Activated T-helper 2 cell treated with anti-CD3 and anti-CD28 coated beads, Interferon-gamma antibody, Interleukin-2, Interleukin-4, amounts not matched to agents 10 μg/mL and 5 μg/mL and 100 μg/mL, durations not matched to agents 14 hours and 24 hours and 36 hours (primary cell): ENCODE measurements at regions not wholly inside any gene's neighbourhood (a gene's known extent, or its start where the extent isn't known, plus 50 kb on each side); places are given as distances from the start of the nearest gene placed in this dataset.

Experiments
- DNase-seq: peaks from one replicate; pipeline ENCODE4 v3.0.0; 2021; ENCODE audit warnings: low spot score
- H3K27ac Mint-ChIP-seq: one replicate; pipeline ENCODE4 v1.8.0; 2021; ENCODE audit warnings: mixed read lengths
- H3K27me3 Mint-ChIP-seq: one replicate; pipeline ENCODE4 v1.8.0; 2021; ENCODE audit warnings: low read depth, mixed read lengths
- H3K36me3 Mint-ChIP-seq: one replicate; pipeline ENCODE4 v1.8.0; 2021; ENCODE audit warnings: low read depth, mixed read lengths
- H3K4me1 Mint-ChIP-seq: one replicate; pipeline ENCODE4 v1.8.0; 2021; ENCODE audit warnings: low read depth, mixed read lengths
- H3K4me3 Mint-ChIP-seq: one replicate; pipeline ENCODE4 v1.8.0; 2021; ENCODE audit warnings: low read depth, mild to moderate bottlenecking, moderate library complexity, mixed read lengths
- H3K9me3 Mint-ChIP-seq: one replicate; pipeline ENCODE4 v1.8.0; 2021; ENCODE audit warnings: mixed read lengths
- intact Hi-C: fragments of 100-400 bp; cut with micrococcal nuclease; formaldehyde crosslinking; loops from one replicate; pipeline ENCODE4 v1.15.1; 2023

DNA sequence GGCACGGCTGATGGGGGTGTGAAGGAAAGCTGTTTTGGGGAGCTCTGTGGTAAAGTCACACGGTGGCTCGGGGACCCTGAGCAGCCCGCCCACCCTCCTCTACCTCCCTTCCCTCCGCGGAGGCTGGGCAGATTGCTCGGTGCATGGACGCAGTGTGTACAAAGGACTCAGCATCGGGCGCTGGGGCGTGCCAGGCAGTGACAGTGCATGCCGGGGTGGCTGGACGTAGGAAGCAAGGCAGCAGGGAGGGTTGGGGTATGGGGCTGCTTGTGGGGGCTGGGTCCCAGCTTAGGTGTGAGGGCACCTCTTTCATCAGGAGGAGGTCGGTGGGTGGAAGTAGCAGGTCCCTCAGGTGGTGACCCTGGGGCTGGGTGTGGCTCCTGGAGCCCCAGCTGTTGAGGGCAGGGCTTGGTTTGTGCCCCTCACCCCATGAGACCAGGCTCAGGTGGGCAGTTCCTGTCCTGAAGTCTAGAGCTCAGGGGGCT, 159.9 kb upstream of the GSE1 start:
- no peak for DNase-seq
- H3K27ac Mint-ChIP-seq, result no peak overlapping the region
- no peaks in the 10 kb centered on the region for H3K9me3 Mint-ChIP-seq
- no peak overlapping the region for H3K4me3 Mint-ChIP-seq
- H3K36me3 Mint-ChIP-seq, result no peaks in the 10 kb centered on the region
- H3K27me3 Mint-ChIP-seq, result peaks cover under 1% of the 10 kb centered on the region
- intact Hi-C loops, result no loop called here
- peaks cover 3% of the 10 kb centered on the region for H3K4me1 Mint-ChIP-seq

DNA sequence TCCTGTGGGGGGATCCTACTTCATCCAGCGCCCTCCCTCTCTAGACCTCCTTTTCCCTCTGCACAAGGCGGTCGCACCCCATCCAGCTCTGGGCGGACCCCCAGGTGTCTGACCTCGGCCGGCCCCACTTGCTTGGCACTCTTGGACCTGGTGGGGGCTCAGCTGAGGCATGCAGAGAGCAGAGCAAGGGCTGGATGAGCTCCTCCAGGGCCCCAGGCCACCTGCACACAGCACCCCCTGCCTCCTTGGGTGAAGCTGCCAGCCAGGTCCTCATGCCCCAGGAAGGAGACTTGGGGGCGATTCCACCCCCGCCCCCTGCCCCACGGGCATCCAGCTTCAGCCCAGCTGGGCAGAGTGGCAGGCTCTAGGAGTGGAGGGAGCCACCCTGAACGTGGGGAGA, 159.4 kb upstream of the GSE1 start:
- H3K27ac Mint-ChIP-seq, result no peak overlapping the region
- intact Hi-C loops, result no loop called here
- H3K36me3 Mint-ChIP-seq, result no peaks in the 10 kb centered on the region
- no peaks in the 10 kb centered on the region for H3K27me3 Mint-ChIP-seq
- DNase-seq, result no peak
- H3K4me1 Mint-ChIP-seq, result peaks cover 2% of the 10 kb centered on the region
- no peak overlapping the region for H3K4me3 Mint-ChIP-seq
- no peaks in the 10 kb centered on the region for H3K9me3 Mint-ChIP-seq

GRCh38 chr16:85454171-85454872, 158.8 kb upstream of the GSE1 start:
- no peak for DNase-seq
- Mint-ChIP-seq H3K4me3 (no peak overlapping the region), H3K9me3 (no peaks in the 10 kb centered on the region), H3K4me1 (no peaks in the 10 kb centered on the region), H3K36me3 (no peaks in the 10 kb centered on the region), H3K27me3 (no peaks in the 10 kb centered on the region), H3K27ac (no peak overlapping the region)
- intact Hi-C loops, result no loop called here

GRCh38 chr16:85455534-85455933, 157.6 kb upstream of the GSE1 start:
- H3K9me3 Mint-ChIP-seq, result no peaks in the 10 kb centered on the region
- intact Hi-C loops, result no loop called here
- peaks cover 3% of the 10 kb centered on the region for H3K27me3 Mint-ChIP-seq
- H3K36me3 Mint-ChIP-seq, result no peaks in the 10 kb centered on the region
- no peak overlapping the region for H3K27ac Mint-ChIP-seq
- no peaks in the 10 kb centered on the region for H3K4me1 Mint-ChIP-seq
- no peak for DNase-seq
- H3K4me3 Mint-ChIP-seq, result no peak overlapping the region

GRCh38 chr16:85457366-85457765, 155.8 kb upstream of the GSE1 start:
- DNase-seq, result no peak
- H3K4me1 Mint-ChIP-seq, result peaks cover 1% of the 10 kb centered on the region
- intact Hi-C loops, result no loop called here
- H3K27ac Mint-ChIP-seq, result no peak overlapping the region
- no peak overlapping the region for H3K4me3 Mint-ChIP-seq
- H3K9me3 Mint-ChIP-seq, result no peaks in the 10 kb centered on the region
- no peaks in the 10 kb centered on the region for H3K36me3 Mint-ChIP-seq
- H3K27me3 Mint-ChIP-seq, result peaks cover 14% of the 10 kb centered on the region

DNA sequence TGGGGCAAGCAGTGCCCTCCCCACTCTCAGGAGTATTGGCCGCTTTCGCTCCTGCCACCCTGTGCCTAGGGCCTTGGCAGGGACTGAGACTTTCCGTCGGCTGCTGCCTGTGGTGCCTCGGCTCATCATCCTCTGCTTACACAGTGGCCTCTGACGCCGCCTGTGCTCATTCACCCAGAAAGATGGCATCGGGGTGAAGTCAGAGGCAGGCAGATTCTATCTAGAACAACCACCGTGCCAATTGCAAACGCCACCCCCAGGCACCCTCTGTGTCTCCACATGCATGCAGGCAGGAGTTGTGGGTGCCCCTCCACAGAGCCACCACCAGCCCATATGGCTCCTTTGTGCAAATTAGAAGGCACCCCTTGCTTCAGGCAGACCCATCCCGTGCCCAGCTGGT, 154.2 kb upstream of the GSE1 start:
- H3K4me3 Mint-ChIP-seq, result no peak overlapping the region
- DNase-seq, result no peak
- no peaks in the 10 kb centered on the region for H3K9me3 Mint-ChIP-seq
- intact Hi-C loops, result no loop called here
- H3K4me1 Mint-ChIP-seq, result peaks cover 2% of the 10 kb centered on the region
- no peak overlapping the region for H3K27ac Mint-ChIP-seq
- H3K27me3 Mint-ChIP-seq, result peaks cover 23% of the 10 kb centered on the region
- no peaks in the 10 kb centered on the region for H3K36me3 Mint-ChIP-seq

DNA sequence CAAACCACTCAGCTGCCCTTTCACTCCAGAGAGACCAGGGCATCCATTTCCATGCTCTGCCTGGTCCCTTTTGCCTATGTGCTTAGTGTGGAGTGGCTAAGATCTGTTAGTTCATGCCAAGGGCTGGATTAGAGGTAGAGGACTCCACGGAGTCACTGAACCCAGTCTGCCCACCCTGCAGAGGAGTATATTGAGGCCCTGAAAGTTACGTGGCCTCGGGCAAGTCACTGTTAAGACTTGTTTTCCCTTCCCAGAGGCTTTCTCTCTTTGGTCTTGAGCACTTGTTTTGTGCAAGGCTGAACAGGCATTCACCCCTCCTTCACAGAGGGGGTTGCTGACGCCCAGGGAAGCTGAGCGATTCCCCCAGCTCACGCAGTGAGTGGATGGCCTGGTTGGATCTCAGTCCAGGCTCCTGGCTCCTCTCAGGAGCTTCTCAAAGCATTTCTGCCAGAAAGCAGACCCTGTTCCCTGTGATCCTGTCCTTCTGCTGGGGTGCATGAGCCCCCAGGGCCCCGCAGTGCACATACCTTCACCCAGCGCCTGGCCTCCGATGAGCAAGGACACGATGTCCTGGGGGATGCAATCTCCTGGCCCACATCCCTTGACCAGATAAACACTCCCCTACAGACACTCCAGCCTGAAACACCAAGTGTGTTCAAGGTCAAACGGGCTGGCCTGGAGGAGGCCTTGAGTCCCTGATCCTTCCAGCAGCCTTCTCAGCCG, 153.4 kb upstream of the GSE1 start:
- intact Hi-C loops, result no loop called here
- H3K27ac Mint-ChIP-seq, result no peak overlapping the region
- H3K9me3 Mint-ChIP-seq, result no peaks in the 10 kb centered on the region
- no peak for DNase-seq
- no peaks in the 10 kb centered on the region for H3K36me3 Mint-ChIP-seq
- H3K4me3 Mint-ChIP-seq, result no peak overlapping the region
- H3K4me1 Mint-ChIP-seq, result peaks cover 2% of the 10 kb centered on the region
- peaks cover 27% of the 10 kb centered on the region for H3K27me3 Mint-ChIP-seq

DNA sequence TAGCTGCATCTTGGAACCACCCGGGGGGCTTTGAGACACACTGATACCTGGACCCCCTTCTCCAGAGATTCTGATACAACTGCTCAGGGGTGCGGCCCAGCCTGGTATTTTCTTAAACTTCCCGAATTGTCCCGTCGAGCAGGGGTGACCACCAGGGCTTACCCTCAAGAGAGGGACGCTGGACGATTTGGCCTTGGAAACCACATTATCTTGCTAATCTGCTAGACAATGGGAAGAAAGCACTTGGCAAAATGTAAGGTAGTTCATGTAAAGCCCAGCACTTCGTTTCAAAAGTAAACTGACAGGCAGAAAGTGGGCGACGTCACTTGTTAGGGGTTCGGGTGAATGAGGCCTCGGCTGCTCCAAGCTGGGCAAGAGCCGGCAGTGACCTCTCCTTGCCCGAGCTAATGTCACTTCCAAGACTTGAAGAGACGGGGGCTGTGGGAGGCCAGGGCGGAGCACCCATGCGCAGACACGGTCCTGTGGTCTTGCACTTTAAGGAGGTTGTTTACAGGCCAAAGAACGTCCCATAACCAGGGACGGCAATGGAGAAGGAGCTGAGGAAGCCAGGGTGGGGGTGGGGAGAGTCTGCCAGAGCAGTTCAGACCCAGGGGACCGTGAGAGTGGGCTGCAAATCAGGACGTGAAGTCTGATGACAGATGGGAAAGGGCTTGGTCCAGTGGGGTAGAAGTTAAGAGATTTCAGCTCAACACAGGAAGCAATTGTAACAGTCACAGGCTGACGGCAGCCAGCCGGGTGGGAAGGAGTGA, 152.7 kb upstream of the GSE1 start:
- H3K27me3 Mint-ChIP-seq, result peaks cover 29% of the 10 kb centered on the region
- no peak overlapping the region for H3K27ac Mint-ChIP-seq
- H3K36me3 Mint-ChIP-seq, result no peaks in the 10 kb centered on the region
- no peaks in the 10 kb centered on the region for H3K9me3 Mint-ChIP-seq
- peaks cover 2% of the 10 kb centered on the region for H3K4me1 Mint-ChIP-seq
- no peak overlapping the region for H3K4me3 Mint-ChIP-seq
- no peak for DNase-seq
- intact Hi-C loops, result no loop called here

DNA sequence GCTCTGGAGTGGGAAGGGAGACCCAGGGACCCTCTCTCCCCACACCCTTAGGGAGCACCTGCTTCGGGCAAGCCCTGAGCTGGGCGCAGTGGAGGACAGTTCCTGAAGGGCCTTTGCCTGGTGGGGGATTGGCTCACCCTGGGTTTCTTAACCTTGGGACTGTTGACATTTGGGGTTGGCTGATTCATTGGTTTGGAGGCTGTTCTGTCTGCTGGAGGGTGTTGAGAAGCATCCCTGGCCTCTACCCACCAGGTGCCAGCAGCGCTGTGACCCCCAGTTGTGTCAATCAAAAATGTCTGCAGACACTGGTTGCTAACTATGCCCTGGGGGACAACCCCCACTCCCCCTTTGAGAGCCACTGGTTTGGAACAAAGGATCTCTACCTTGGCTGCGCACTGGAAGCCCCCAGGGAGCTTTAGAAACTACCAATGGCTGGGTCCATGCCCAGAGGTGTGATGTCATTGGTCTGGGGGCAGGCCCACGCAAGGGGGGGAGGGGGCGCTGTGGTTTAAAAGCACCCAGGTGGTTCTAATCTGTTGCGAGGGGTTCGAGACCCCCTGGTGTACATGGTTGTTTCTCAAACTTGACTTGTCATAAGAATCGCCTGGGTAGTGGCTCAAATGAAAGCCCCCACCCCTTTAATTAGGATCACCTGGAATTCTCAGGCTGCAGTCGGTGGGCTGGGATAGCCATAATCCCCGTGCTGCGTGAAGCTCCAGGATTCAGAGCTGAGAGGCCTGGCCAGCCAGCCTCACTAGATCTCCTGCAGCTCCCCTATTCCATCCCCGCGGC, 151.9 kb upstream of the GSE1 start:
- peaks cover 2% of the 10 kb centered on the region for H3K4me1 Mint-ChIP-seq
- no peak overlapping the region for H3K27ac Mint-ChIP-seq
- no peak overlapping the region for H3K4me3 Mint-ChIP-seq
- H3K27me3 Mint-ChIP-seq, result peaks cover 31% of the 10 kb centered on the region
- intact Hi-C loops, result no loop called here
- H3K36me3 Mint-ChIP-seq, result no peaks in the 10 kb centered on the region
- no peaks in the 10 kb centered on the region for H3K9me3 Mint-ChIP-seq
- DNase-seq, result no peak

DNA sequence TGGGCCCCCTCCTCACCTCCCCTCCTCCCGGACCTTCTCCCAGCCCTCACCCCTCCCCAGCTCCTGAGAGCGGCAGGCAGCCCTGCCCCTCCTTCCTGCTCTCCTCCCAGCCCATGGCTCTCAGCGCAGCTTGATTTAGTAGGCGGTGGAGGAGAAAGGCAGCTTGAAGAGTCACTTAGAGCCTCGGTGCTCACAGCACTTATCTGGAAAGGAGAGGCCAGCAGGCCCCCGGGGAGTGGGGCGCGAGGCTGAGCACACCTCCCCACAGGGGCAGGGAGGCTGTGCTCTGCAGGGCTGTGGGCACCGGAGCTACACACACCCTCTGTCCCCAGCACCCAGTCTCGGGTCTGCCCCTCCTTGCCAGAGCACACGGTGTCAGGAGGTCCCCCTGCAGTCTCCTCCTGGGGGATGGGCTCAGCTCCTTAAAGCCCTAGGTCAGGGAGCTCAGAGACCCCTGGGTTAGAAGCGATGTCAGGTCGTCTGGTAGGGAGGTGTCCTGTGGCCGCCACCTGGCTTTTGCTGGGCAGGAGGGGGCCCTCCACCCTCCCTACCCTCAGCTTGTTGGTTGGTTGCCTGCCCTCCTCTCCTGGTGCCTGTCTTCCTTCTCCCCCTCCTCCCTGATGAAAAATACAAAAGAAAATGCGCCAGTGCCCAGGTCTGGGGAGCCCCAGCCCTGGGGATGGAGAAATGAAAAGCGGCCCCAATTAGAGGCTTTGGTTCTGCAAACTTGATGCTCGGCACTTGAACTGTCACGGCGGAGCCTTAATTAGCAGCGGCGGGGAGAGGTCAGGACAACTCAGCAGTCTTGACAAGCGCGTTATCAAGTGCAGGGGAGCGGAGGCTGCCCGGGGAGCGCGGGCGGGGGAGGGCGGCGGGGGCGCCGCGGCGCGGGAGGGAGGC, 151.1 kb upstream of the GSE1 start:
- H3K27ac Mint-ChIP-seq, result no peak overlapping the region
- peaks cover 2% of the 10 kb centered on the region for H3K4me1 Mint-ChIP-seq
- no peaks in the 10 kb centered on the region for H3K36me3 Mint-ChIP-seq
- intact Hi-C loops, result no loop called here
- peaks cover 31% of the 10 kb centered on the region for H3K27me3 Mint-ChIP-seq
- DNase-seq, result no peak
- no peaks in the 10 kb centered on the region for H3K9me3 Mint-ChIP-seq
- H3K4me3 Mint-ChIP-seq, result no peak overlapping the region

DNA sequence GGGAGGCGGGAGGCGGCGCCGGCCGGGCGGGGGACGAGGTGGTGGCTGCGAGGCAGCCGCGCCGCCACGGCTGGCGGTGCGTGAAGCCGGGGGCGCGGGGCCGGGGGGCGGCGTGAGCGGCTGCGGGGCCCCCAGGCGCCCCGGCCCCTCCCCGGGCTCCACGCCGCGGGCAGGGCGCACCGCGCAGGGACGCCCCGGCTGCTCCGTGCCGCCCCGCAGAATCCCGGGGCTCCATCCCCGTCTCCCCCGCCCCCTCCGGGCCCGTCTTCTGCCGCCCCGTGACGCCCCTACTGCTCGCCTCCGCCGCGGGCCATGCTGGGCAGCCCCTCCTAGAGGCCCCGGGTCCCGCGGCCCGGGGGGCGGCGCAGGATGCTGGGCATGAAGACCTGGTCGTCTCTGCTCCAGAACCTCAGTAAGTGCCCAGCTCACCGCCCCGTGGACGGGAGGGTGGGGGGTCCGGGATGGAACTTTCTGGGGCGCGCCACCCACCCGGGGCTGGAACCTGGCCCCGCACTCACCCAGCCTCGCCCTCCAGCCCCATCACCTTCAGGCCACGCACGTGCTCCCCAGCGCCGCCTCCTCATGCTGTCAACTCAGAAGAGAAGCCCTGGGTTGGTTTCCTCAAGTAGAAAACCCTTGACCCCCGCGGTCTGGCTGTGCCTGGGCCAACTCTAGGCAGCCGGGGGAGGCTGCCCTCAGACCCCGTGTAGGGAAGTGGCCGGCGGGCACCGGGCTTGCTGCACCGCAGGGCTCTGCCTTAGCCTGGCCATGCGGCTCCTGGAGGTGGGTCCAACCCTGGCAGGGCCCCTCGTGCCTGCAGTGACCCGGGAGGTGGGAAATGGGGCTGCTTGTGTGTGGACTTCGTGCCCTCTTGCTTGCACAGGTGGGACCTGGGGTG, 150.2 kb upstream of the GSE1 start:
- Mint-ChIP-seq H3K9me3 (no peaks in the 10 kb centered on the region), H3K4me1 (peaks cover 2% of the 10 kb centered on the region), H3K36me3 (no peaks in the 10 kb centered on the region), H3K4me3 (no peak overlapping the region), H3K27me3 (peaks cover 31% of the 10 kb centered on the region), H3K27ac (no peak overlapping the region)
- DNase-seq, result no peak
- intact Hi-C loops, result no loop called here
